22Rv1 (cell line): ENCODE measurements at regions not wholly inside any gene's neighbourhood (a gene's known extent, or its start where the extent isn't known, plus 50 kb on each side); places are given as distances from the start of the nearest gene placed in this dataset.

Experiments
- H3K27ac ChIP-seq: fragments of 450-650 bp; 2 replicates; pipeline ENCODE4 v1.5.1; 2017
- ZFX ChIP-seq: fragments of 450-650 bp; IDR thresholded peaks from 2 replicates; pipeline ENCODE4 v1.6.1; 2017; ENCODE audit warnings: antibody characterized with exemption, borderline replicate concordance
- TF ChIP-seq, protein P1 (sequence below): fragments of 450-650 bp; IDR thresholded peaks from 2 replicates; pipeline ENCODE4 v1.5.1; 2017; ENCODE audit warnings: mild to moderate bottlenecking

DNA sequence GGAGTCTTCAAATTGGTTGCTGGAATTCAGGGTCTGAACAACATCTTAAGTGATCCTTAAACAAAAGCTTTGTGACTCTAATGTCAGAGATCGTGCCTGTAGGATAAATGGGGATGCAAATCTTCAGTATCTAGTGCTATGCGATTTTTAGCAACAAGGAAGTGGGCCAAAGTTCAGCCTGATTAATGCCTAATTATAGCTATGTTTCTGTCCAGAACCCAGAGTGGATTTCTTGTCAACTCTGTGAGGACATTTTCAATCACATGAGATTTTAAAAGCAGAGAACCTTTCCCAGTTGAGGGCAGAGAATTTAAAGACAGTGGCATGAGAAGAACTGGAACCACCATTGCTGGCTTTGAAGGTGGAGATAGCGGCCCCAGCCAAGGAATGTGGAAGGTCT, 84.3 kb upstream of the PCDH9 start:
- no peak overlapping the region for H3K27ac ChIP-seq
- TF ChIP-seq, protein P1, sequence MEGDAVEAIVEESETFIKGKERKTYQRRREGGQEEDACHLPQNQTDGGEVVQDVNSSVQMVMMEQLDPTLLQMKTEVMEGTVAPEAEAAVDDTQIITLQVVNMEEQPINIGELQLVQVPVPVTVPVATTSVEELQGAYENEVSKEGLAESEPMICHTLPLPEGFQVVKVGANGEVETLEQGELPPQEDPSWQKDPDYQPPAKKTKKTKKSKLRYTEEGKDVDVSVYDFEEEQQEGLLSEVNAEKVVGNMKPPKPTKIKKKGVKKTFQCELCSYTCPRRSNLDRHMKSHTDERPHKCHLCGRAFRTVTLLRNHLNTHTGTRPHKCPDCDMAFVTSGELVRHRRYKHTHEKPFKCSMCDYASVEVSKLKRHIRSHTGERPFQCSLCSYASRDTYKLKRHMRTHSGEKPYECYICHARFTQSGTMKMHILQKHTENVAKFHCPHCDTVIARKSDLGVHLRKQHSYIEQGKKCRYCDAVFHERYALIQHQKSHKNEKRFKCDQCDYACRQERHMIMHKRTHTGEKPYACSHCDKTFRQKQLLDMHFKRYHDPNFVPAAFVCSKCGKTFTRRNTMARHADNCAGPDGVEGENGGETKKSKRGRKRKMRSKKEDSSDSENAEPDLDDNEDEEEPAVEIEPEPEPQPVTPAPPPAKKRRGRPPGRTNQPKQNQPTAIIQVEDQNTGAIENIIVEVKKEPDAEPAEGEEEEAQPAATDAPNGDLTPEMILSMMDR, result no peak
- no peak for TF ChIP-seq ZFX

DNA sequence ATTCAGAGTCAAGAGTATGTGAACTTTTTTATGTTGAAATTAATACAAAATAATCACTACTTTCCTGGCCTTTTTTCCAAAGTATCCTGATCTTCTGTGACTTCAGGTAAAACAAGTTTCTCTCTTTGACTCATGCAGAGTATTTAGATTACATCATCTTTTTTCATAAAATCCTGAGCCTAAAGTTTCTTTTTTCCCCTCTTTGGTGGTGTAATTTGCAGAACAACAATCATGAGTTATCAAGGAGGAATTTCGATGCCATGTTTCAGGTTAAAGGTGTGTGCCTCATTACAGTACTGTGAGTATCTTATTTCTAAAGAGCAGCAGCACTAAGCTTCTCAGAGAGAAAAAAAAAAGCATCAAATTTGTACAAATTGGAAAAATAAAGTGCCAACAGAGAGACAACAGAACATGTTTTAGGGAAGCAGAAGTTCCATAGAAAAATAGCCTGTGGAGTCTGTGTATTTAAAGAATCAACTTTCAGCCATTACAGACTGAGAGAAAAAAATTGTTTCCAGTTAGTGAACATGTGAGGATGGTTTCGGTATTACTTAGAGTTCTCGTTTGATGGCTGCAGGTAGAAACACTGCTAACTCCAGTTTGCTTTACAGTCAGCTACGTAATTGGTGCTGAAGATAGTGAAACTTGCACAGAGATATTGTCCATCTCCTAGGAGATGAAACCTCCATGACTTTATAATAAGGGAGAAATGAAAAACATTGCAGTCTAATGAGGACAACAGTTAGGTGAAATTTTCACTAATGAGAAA, 78.1 kb upstream of the PCDH9 start:
- H3K27ac ChIP-seq, result no peak overlapping the region
- TF ChIP-seq, protein P1, result no peak
- TF ChIP-seq ZFX, result no peak

DNA sequence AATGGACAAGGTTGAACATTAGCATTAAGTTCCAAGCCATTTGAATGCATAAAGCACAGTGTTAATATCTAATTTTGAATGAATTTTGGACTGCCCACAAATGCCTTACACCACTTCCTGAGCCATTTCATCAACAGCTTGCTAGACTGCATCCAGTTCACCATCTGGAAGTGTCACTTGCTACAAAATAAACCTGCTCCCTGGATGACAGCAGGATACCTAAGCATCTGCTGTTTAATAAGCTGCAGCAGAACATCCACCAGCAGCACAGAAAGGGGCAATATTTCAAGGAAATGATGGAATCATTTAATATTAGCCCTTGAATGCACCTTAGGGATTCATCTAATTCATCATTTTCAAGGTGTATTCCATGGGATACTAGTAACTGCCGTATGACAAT, 76.6 kb upstream of the PCDH9 start:
- TF ChIP-seq, protein P1, result no peak
- no peak for TF ChIP-seq ZFX

DNA sequence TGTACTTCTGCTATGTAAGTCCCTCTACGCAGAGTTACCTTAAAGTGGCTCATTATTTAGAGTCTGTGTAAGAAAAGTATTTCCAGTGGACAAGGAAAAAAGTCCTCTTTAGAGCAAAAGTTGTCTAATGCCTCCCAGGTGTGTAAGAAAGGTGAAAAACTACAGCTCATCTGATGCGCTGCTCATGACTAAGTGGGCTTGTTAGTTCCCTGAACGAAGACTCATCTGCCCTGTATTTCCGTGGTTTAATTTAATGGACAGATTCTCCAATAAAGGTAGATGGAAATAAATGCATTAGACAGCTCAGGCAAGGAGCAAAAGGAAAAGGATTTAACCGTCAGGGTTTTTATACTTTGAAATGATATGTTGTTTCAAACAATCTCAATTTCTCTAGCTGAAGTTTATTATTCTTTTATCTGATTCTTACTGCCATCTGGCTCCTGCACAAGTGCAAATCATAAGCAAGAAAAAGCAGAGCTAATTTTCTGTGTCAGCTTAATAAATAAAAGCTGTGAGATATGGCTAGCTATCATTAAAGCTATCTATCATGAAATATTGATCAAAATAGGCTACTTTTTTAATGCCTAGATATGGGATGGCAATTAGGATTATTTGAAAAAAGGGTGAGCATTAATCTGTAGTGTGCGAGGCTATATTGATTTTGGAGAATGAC, 73.7 kb upstream of the PCDH9 start:
- no peak overlapping the region for H3K27ac ChIP-seq

More for the DNA sequence above, 76.6 kb upstream of the PCDH9 start:
- H3K27ac ChIP-seq, result no peak overlapping the region

DNA sequence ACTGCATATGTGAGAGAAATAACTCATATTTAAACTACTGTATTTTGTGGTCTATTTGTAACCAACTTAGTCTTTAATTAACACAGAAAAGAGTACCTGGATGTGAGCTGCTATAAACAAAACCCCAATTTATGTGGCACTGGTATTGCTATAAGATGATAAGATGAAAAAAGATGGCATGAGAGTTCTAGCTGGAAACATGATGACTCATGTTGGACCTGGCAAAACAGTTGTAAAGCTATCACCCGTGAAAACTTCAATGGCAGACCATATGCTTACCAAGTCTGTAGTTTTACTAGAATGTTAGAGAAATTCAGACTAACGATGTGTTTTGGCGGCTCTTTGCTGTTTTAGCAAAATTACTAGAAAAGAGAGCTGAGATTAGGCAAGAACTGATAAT, 69.6 kb upstream of the PCDH9 start:
- H3K27ac ChIP-seq, result no peak overlapping the region
- TF ChIP-seq ZFX, result no peak
- TF ChIP-seq, protein P1, result no peak

More for the DNA sequence above, 73.7 kb upstream of the PCDH9 start:
- TF ChIP-seq, protein P1, result no peak
- TF ChIP-seq ZFX, result no peak

DNA sequence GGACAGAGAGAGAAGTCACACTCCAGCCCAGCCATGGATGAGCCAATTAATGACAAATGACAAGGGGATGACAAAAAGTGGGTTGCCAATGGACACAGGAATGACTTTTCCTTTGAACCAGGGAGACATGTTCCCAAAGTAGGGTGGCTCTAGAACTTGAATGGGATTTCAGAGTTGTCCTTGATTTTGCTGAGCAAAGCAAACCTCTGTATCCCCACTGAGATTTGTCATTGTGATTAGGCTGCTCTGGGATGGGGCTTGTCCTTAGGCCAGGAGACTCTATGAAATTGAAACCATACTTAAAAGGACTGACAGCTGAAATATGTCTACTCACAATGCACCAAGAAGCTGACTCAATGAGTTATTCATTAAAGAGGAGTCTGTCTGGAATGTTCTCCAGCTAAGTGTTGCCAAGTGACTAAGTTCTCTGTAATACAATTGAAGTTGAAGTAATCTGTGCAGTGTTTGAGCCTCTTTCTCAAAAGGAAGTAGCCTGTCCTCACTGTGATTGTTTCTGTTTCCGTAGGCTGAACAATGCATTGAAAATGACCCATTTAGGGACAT, 69.0 kb upstream of the PCDH9 start:
- TF ChIP-seq ZFX, result no peak
- TF ChIP-seq, protein P1, result no peak
- no peak overlapping the region for H3K27ac ChIP-seq

DNA sequence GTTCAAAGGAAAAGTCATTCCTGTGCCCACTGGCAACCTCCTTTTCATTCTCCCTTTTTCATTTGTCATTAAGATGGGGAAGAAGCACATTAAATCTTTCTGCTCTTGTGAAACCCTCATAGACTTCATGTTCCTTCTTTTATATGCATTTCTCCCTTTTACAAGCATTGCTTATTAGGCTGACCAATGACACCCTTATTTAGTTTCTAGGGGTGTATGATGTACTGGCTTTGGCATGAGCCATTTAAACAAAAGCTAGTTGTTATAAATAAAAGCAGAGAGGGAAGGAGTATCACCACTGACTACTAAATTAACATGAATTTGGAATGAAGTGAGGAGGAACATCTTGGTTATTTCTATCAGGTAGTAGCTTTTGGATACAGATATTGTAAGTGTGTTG, 68.2 kb upstream of the PCDH9 start:
- no peak overlapping the region for H3K27ac ChIP-seq
- TF ChIP-seq, protein P1, result no peak
- TF ChIP-seq ZFX, result no peak
